Esophagus squamous epithelium (tissue), 5 donors: ENCODE measurements at regions not wholly inside any gene's neighbourhood (a gene's known extent, or its start where the extent isn't known, plus 50 kb on each side); places are given as distances from the start of the nearest gene placed in this dataset.
"Not testable (repeated sequence)": the region's sequence is repeated elsewhere in the genome, so short reads cannot be mapped to it uniquely, and the experiment has no call there.

Experiments used
- DNase-seq: peaks from one replicate; lab custom pipeline; 2025; lab: John Stamatoyannopoulos, UW
- H3K27ac ChIP-seq, 4 donors: fragments of 200-600 bp; sonication (generic); one replicate each; pipeline ENCODE4 v1.5.1; 2016 to 2019; ENCODE audit warnings: mild to moderate bottlenecking in 1 of 4
- H3K27me3 ChIP-seq, 4 donors: fragments of 200-600 bp; sonication (generic); 1 replicate in 3 of 4; 2 replicates in 1 of 4; pipeline versions ENCODE4 v1.5.1 to v1.6.0; 2017 to 2021; ENCODE audit warnings: antibody characterized with exemption in 1 of 4
- H3K36me3 ChIP-seq, 3 donors: fragments of 200-600 bp; sonication (generic); one replicate each; pipeline ENCODE4 v1.5.1; 2016 to 2019
- H3K4me1 ChIP-seq, 3 donors: fragments of 200-600 bp; sonication (generic); one replicate each; pipeline ENCODE4 v1.5.1; 2017 to 2019
- H3K4me3 ChIP-seq, 4 donors: fragments of 200-600 bp; sonication (generic); 1 replicate in 3 of 4; 2 replicates in 1 of 4; pipeline ENCODE4 v1.5.1; 2016 to 2019; ENCODE audit warnings: mild to moderate bottlenecking in 2 of 4, moderate library complexity in 1 of 4
- H3K9me3 ChIP-seq, 3 donors: fragments of 200-600 bp; sonication (generic); one replicate each; pipeline ENCODE4 v1.5.1; 2016 to 2019
- POLR2A ChIP-seq, 4 donors: fragments of 450-650 bp; IDR thresholded peaks; one replicate each; pipeline ENCODE4 v1.6.1; 2017; ENCODE audit warnings: antibody characterized with exemption in 4 of 4, mild to moderate bottlenecking in 4 of 4, moderate library complexity in 3 of 4
- WGBS, 2 donors: methylation state at CpG; one replicate each; pipeline ENCODE4 v1.1.5; 2018; 5-methylcytosine and 5-hydroxymethylcytosine counted together
- intact Hi-C: fragments of 100-400 bp; cut with DNase I; formaldehyde crosslinking; loops from one replicate; pipeline ENCODE4 v1.15.0; 2022
- TF ChIP-seq, protein P1 (sequence below), 6 experiments: fragments of 450-650 bp in 4 of 6; fragments of 200-600 bp in 2 of 6; sonication (generic) in 2 of 6; IDR thresholded peaks; one replicate each; pipeline ENCODE4 v1.5.1; 2016 to 2019; ENCODE audit warnings: antibody characterized with exemption in 6 of 6, mild to moderate bottlenecking in 4 of 6, moderate library complexity in 4 of 6
- donor health status: DM: yes; HTN: yes; CAD: no.

DNA sequence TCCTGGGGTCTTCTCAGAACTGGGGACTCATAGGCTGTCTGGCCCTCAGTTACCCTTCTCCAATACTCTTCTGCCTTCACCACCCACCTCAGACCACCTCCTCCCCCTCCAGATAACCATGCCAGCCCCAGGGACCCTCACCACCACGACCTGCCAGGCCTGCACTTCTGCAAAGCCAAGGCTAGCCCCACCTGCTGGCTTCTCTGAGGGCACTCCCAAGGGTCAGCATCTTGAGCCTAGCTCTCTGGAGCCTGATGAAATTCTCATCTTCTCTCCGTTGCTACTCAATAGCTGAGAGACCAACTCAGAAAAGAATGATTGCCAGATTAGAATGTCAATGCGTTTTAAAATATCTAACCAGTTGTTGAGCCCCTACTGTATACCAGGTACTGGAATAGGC is 56.1 kb upstream of the LYRM9 start:
- Histone ChIP-seq H3K4me3 (no peak overlapping the region), H3K9me3 (no peaks in the 10 kb centered on the region), H3K27me3 (peaks cover 0 to 32% (median 0%) of the 10 kb centered on the region in 4 donors), H3K4me1 (no peaks in the 10 kb centered on the region), H3K36me3 (no peaks in the 10 kb centered on the region), H3K27ac (no peak overlapping the region)
- intact Hi-C loops, result no loop called here
- TF ChIP-seq POLR2A (IDR thresholded peaks at IDR 0.05), result no peak
- TF ChIP-seq, protein P1, sequence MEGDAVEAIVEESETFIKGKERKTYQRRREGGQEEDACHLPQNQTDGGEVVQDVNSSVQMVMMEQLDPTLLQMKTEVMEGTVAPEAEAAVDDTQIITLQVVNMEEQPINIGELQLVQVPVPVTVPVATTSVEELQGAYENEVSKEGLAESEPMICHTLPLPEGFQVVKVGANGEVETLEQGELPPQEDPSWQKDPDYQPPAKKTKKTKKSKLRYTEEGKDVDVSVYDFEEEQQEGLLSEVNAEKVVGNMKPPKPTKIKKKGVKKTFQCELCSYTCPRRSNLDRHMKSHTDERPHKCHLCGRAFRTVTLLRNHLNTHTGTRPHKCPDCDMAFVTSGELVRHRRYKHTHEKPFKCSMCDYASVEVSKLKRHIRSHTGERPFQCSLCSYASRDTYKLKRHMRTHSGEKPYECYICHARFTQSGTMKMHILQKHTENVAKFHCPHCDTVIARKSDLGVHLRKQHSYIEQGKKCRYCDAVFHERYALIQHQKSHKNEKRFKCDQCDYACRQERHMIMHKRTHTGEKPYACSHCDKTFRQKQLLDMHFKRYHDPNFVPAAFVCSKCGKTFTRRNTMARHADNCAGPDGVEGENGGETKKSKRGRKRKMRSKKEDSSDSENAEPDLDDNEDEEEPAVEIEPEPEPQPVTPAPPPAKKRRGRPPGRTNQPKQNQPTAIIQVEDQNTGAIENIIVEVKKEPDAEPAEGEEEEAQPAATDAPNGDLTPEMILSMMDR (IDR thresholded peaks at IDR 0.05), result no peak
- DNase-seq, result no peak
- WGBS, 2 donors, result 62 to 74% methylated on average over 3 of the region's 3 CpGs

DNA sequence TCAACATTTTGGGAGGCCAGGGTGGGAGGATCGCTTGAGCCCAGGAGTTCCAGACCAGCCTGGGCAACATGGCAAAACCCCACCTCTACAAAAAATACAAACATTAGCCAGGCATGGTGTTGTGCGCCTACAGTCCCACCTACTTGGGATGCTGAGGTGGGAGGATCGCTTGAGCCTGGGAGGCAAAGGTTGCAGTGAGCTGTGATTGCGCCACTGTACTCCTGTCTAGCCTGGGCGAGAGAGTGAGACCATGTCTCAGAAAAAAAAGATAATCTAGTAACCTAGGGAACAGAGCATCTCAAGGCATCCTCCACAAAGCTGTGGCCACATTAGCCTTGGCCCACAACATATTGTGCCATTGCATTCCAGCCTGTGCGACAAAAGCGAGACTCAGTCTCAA is 57.1 kb upstream of the LYRM9 start:
- H3K36me3 ChIP-seq, intact Hi-C loops, H3K4me3 ChIP-seq, H3K27ac ChIP-seq, DNase-seq, H3K4me1 ChIP-seq, H3K9me3 ChIP-seq: not testable (repeated sequence)
- peaks cover 0 to 40% (median 0%) of the 10 kb centered on the region in 4 donors for H3K27me3 ChIP-seq
- 83 to 89% methylated on average over 6 of the region's 7 CpGs for WGBS, 2 donors

DNA sequence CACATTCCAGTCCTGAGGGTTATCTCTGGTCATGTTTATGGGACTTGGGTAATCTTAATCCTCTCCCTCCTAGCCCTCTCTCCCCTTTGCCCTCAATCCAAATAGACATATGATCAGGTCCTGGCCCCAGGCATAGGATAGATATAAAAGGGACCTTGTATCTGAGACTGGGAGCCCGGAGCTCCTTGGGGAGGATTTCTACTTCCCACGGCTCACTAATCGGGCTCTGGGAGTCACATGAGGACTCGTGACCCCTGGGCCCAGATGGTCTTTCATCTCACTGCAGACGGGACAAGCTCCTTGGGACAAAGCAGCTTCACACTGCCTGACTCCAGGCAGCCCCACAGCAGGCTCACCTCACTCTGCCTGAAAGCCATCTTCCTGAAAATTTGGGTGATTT is 57.8 kb upstream of the LYRM9 start:
- H3K27ac ChIP-seq, result no peak overlapping the region
- DNase-seq, result no peak
- no peaks in the 10 kb centered on the region for H3K36me3 ChIP-seq
- H3K4me3 ChIP-seq, result no peak overlapping the region
- H3K4me1 ChIP-seq, result no peaks in the 10 kb centered on the region
- no peaks in the 10 kb centered on the region for H3K9me3 ChIP-seq
- WGBS, 2 donors, result 38 to 59% methylated on average over 1 to 4 of the region's 5 CpGs
- TF ChIP-seq, protein P1 (IDR thresholded peaks at IDR 0.05), result no peak
- TF ChIP-seq POLR2A (IDR thresholded peaks at IDR 0.05), result no peak
- intact Hi-C loops, result no loop called here
- H3K27me3 ChIP-seq, result peaks cover 0 to 41% (median 0%) of the 10 kb centered on the region in 4 donors

GRCh38 chr17:27951872-27952271 is 58.7 kb upstream of the LYRM9 start:
- Histone ChIP-seq H3K27ac (no peak overlapping the region), H3K4me1 (no peaks in the 10 kb centered on the region), H3K36me3 (no peaks in the 10 kb centered on the region), H3K4me3 (no peak overlapping the region), H3K9me3 (no peaks in the 10 kb centered on the region), H3K27me3 (peaks cover 0 to 46% (median 0%) of the 10 kb centered on the region in 4 donors)
- DNase-seq, result no peak
- 69 to 71% methylated on average over 6 of the region's 6 CpGs for WGBS, 2 donors
- TF ChIP-seq POLR2A (IDR thresholded peaks at IDR 0.05), result no peak
- TF ChIP-seq, protein P1 (IDR thresholded peaks at IDR 0.05), result no peak
- intact Hi-C loops, result no loop called here

DNA sequence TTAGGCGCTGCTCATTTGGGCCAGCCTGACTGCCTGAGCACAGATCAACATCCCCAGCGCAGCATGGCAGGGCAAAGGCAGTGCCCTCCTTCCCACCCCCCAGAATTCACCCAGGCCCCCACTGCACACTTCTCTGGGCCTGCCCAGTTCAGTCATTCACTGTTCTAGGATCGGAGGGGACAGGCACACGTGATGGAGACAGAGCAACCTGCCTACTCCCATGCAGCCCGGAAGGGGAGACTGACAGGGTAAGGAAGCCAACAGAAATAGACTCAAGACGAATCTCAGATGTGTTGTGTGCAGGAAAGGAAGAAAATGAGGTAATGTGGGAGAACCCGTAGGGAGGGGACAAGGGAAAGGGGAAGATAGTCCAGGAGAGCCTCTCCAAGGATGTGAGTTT is 59.2 kb upstream of the LYRM9 start:
- no peak overlapping the region for H3K4me3 ChIP-seq
- peaks cover 0 to 51% (median 0%) of the 10 kb centered on the region in 4 donors for H3K27me3 ChIP-seq
- no peak overlapping the region for H3K27ac ChIP-seq
- H3K9me3 ChIP-seq, result no peaks in the 10 kb centered on the region
- intact Hi-C loops, result no loop called here
- H3K36me3 ChIP-seq, result no peaks in the 10 kb centered on the region
- H3K4me1 ChIP-seq, result no peaks in the 10 kb centered on the region
- TF ChIP-seq POLR2A (IDR thresholded peaks at IDR 0.05), result no peak
- TF ChIP-seq, protein P1 (IDR thresholded peaks at IDR 0.05), result no peak
- no peak for DNase-seq
- 57 to 71% methylated on average over 5 to 6 of the region's 7 CpGs for WGBS, 2 donors
